ENCODE measurements at regions not wholly inside any gene's neighbourhood (a gene's known extent, or its start where the extent isn't known, plus 50 kb on each side); places are given as distances from the start of the nearest gene placed in this dataset.

- H3K4me1 ChIP-seq (ENCODE audit: control insufficient read depth in 4 of 4, insufficient read depth in 4 of 4, low read length in 3 of 4): peaks cover 3 to 18% (median 13%) of the 10 kb centered on the region in 4 donors
- no peak for TF ChIP-seq NR2F2 (IDR thresholded peaks at IDR 0.05)
- TF ChIP-seq FOXA2 (IDR thresholded peaks at IDR 0.05): no peak
- no peak for TF ChIP-seq ZBTB33 (IDR thresholded peaks at IDR 0.05)
- TF ChIP-seq CTCF (IDR thresholded peaks at IDR 0.05; ENCODE audit: low read depth, low read length, missing input control): peak; percentile 79
- peak in 1 of 2 donors; percentile 34 for TF ChIP-seq RAD21 (IDR thresholded peaks at IDR 0.05)
- no peak overlapping the region for H3K9ac ChIP-seq (ENCODE audit: low read depth in 1 of 2, low read length in 2 of 2)
- peak; percentile 74 for DNase-seq (ENCODE audit: low spot score)
- peaks cover 0 to 2% (median 0%) of the 10 kb centered on the region in 4 donors for H3K27me3 ChIP-seq (ENCODE audit: control insufficient read depth in 4 of 4, insufficient read depth in 4 of 4, low read length in 3 of 4)
- H3K27ac ChIP-seq (ENCODE audit: low read depth in 1 of 2, low read length in 2 of 2): no peak overlapping the region
- no peaks in the 10 kb centered on the region for H3K9me3 ChIP-seq (ENCODE audit: control insufficient read depth in 4 of 4, low read length in 3 of 4)
- H3K36me3 ChIP-seq (ENCODE audit: control insufficient read depth in 4 of 4, insufficient read depth in 3 of 4, low read depth in 1 of 4, low read length in 3 of 4): no peaks in the 10 kb centered on the region
- 2% methylated on average over 54 of the region's 54 CpGs for WGBS
- H3K4me3 ChIP-seq (ENCODE audit: low read depth in 1 of 3, low read length in 3 of 3): peak overlapping the region in 1 of 3 donors; percentile 56
These were observed 70.8 kb upstream of the CASZ1 start for GRCh38 chr1:10867138-10867721.

GRCh38 chr1:10867914-10868598, 71.6 kb upstream of the CASZ1 start:
- Histone ChIP-seq H3K9ac (ENCODE audit: low read depth in 1 of 2, low read length in 2 of 2) (no peak overlapping the region), H3K27me3 (ENCODE audit: control insufficient read depth in 4 of 4, insufficient read depth in 4 of 4, low read length in 3 of 4) (peaks cover 0 to 2% (median 0%) of the 10 kb centered on the region in 4 donors), H3K9me3 (ENCODE audit: control insufficient read depth in 4 of 4, low read length in 3 of 4) (no peaks in the 10 kb centered on the region), H3K36me3 (ENCODE audit: control insufficient read depth in 4 of 4, insufficient read depth in 3 of 4, low read depth in 1 of 4, low read length in 3 of 4) (no peaks in the 10 kb centered on the region), H3K27ac (ENCODE audit: low read depth in 1 of 2, low read length in 2 of 2) (no peak overlapping the region), H3K4me1 (ENCODE audit: control insufficient read depth in 4 of 4, insufficient read depth in 4 of 4, low read length in 3 of 4) (peaks cover 3 to 18% (median 13%) of the 10 kb centered on the region in 4 donors), H3K4me3 (ENCODE audit: low read depth in 1 of 3, low read length in 3 of 3) (no peak overlapping the region)
- DNase-seq (ENCODE audit: low spot score): no peak
- WGBS: 77% methylated on average over 17 of the region's 17 CpGs
- no peak for TF ChIP-seq YY1 (IDR thresholded peaks at IDR 0.05)
- no peak for TF ChIP-seq HNF4G (IDR thresholded peaks at IDR 0.05)
- TF ChIP-seq GABPA (IDR thresholded peaks at IDR 0.05 in 1 of 2, conservative IDR thresholded peaks at IDR 0.05 in 1 of 2): no peak
- TF ChIP-seq ZBTB33 (IDR thresholded peaks at IDR 0.05): no peak
- no peak for TF ChIP-seq SP1 (IDR thresholded peaks at IDR 0.05)
- TF ChIP-seq MAX (IDR thresholded peaks at IDR 0.05): no peak
- no peak for TF ChIP-seq FOXA2 (IDR thresholded peaks at IDR 0.05)
- TF ChIP-seq ATF3 (IDR thresholded peaks at IDR 0.05): no peak
